ENCODE measurements at regions not wholly inside any gene's neighbourhood (a gene's known extent, or its start where the extent isn't known, plus 50 kb on each side); places are given as distances from the start of the nearest gene placed in this dataset.
A peak's percentile ranks its signal among the peaks of the same experiment; 100 is the strongest.

DNA sequence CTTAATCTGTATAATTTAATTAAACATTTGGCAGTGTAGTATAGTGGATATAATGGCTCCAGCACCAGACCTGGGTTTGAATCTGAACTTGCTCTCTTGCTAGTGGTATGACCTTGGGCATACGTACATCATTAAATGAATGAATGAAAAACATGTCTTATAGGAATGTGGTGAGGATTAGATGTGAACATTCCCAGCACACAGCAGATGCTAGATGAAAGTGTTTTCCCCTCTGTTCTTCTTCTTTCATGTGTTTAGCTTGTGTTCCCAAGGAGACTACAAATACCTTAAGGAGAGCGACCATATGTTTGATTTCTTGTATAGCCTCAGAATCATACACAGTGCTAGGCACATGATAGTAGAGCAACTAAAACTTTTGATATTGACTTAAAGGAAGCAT, 56.5 kb downstream of the CT47B1 start:
- no peak for DNase-seq (ENCODE audit: low spot score)

DNA sequence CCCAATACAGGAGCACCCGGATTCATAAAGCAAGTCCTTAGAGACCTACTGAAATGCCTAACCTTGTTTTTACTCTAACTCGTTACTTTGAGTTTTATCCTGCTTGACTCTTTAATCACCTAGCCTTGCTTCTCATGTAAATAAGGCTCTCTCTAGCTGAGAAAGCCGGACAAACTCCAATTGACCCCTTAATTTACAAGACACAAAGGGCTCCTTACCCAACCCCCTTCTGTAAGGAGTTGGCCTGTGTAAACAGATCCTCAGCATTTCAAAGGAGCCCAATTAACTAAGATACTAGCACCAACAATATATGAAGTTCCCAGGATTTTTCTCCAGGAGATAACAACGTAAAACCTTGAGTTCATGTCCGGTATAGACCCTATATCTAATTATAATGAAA, 61.7 kb downstream of the CT47B1 start:
- no peak for DNase-seq (ENCODE audit: low spot score)

DNA sequence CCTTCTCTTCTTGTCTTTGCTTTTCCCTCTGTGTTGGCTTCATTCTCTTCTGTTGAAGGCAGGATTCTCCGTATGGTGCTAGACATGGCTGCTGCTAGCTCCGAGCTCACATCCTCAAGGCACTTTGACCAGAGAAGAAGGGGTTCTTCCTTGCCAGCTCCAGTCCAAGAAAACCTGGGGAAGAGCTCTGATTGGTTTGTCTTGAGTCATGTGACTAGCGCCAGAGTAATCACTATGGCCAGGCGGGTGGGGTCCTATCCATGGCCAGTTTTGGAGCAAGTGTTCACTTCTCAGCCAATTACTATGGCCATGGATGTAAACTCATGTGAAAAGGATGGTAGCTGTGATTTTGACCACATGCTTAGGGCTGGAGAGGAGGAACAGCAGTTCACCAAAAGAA, 74.2 kb downstream of the CT47B1 start:
- DNase-seq (ENCODE audit: low spot score), result no peak

DNA sequence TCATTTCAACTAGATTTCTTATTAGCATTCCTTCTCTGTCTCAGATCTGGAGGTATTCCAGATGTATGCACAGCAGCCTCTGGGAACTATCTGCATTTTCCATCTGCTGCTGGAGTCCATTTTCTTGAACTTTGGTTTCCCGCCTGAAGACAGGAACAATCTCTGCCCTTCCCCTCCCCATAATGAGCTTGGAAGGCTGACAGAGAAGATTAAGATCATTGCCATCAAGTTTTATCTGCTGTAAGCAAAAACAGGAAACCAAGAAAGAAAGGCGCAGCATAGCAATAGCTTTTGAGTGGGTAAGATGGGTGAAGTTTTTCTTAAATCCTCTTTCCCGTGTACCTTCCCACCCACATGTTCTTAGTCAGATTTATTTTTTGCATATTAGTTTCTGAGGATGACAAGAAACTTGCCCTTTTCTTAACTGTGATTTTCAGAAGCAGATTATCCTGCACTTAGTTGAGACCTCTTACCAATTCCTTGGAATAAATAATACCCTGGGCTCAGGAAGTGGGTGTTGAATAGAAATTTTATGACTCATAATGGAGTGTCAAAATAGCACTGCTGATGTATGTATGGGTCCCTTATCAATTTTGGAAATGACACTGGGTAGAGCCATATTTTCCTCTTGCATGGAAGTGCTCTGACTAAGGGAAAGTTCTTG, 78.3 kb downstream of the CT47B1 start:
- DNase-seq (ENCODE audit: low spot score), result no peak

DNA sequence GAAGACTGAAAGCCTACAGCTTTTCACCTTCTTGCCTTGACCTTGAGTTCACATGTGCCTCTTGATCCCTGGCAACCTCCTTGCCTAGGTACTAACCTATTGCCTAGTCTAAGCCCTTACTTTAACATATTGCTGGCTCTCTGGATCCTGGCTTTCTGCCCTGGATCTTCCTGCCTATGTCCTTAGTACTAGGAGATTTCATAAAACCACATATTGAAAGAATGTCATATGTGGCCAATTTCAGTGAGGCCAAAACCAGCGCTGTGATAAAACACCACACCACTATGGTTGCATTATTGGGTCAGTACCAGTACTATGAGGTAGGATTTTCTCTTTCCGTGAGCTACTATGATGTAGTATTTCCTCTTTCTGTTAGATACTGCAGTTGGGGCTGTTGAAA, 80.4 kb downstream of the CT47B1 start:
- no peak for DNase-seq (ENCODE audit: low spot score)

DNA sequence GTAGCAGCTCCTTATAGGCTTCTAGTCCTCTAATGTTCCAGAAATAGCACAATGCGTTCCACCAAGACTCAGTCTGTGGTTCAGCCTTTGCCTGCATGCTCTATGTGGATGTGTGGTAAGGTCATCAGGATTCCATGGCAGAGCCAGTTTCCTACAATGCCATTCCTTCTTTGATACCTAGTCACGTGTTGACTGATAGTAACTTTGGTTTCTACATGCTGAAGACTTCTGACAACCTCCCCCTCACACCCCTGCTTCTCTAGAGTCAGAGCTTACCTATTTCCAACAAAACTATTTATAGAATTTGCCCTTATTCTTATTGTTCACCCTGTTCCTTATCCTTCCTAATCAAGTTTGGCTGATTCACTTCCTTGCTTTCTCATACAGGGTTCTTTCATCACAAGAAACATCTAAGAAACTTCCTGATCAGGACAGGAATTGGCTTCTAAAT, 81.1 kb downstream of the CT47B1 start:
- DNase-seq (ENCODE audit: low spot score), result no peak

DNA sequence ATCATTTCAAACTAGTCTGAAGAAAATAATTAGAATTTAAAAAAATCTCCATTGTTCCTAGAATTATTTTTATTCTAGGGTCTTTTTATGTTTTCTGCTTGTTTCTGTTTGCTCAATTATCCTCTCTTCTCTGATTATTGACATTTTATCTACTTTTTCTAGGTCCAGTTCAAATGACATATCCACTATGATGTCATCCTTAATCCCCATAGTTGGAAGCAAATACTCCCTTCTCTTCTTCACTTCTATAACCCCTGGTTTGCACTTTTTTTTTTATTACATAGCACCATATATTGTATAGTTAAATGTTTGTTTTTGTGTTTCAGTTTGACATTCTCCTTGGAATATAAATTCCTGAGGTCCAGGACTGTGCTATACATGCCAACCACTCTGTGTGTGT, 82.6 kb downstream of the CT47B1 start:
- DNase-seq (ENCODE audit: low spot score), result no peak

DNA sequence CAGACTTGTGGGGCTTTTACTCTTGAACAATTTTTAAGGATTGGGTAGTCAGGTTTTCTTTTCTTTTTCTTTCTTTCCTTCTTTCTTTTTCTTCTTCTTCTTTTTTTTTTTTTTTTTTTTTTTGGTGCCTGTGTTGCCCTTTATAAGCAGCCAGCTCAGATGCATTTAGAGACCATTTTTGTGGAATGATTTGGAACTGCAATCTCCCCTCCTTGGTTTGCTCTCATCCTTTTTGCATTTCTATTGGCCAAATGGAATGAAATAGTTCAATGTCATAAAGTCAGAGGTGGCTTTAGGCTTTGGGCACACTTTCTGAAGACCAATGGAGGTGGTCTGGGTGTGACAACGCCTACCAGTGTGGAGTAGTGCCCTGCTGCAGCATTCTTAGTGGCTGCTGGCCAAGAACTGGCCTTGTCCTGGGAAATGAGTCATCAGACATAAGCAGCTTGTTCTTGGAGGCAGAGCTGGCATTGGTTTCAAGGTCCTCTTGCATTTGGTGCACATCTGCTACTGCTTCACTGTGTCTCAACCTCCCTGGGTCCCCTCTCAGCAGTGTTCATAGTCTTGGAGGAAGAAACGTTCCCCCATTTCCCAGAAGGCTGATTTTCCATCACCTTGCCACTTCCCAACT, 84.5 kb downstream of the CT47B1 start:
- DNase-seq (ENCODE audit: low spot score), result peak; percentile 71

DNA sequence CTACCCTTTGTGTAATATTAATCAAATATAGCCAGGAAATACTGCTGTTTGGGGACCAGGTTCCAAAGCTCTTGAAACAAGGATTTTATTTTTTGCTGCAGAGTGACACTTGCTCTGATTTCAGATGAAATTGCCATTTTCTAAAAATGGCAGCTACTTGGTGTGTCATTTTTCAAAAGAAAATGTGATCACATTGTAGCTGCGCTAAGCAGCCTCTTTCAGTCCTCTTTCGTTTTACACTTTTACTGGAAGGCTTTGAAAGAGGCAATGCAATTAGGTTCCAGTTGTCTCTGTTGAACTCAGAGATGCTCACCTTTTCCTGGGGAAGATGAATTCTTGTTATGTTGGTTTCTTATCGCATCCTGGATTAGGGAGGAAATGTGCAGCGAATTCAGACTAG, 85.1 kb downstream of the CT47B1 start:
- no peak for DNase-seq (ENCODE audit: low spot score)

DNA sequence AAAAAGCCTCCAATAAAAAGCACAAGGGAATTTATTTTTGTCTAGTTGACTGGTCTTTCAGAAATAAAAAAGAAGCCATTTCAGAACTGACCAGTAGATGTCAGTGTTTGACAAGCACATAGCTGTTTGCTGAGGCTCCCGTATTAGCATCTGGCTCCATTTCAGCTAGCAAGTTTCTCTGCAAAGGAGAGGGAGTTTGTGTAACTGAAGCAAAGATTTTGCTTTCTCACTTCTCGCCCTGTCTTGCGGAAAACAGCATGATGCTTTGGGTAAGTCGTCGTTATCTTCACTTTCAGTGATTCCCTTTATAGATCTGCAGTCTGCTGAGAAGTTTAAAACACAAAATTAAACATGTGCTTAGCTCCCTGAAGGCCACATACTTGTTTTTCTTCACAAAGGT, 85.5 kb downstream of the CT47B1 start:
- peak; percentile 72 for DNase-seq (ENCODE audit: low spot score)

DNA sequence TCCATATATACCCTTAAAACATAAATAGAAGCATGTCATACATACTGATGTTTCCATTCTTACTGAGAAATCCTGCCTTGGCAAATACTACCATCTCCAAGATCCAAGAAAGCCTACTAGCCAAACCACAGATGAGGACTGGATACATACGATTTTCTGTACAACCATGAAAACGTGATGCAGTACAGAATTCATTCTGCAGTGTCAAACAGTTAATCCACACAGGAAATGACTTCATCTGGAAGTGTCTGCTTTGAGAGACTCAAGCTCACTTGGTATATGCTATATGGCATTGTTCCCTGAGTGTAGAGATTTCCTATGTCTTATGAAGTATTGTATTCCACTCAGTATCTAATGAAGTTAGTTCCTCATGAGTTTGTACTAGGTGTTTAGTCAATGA, 94.3 kb downstream of the CT47B1 start:
- DNase-seq (ENCODE audit: low spot score), result no peak

DNA sequence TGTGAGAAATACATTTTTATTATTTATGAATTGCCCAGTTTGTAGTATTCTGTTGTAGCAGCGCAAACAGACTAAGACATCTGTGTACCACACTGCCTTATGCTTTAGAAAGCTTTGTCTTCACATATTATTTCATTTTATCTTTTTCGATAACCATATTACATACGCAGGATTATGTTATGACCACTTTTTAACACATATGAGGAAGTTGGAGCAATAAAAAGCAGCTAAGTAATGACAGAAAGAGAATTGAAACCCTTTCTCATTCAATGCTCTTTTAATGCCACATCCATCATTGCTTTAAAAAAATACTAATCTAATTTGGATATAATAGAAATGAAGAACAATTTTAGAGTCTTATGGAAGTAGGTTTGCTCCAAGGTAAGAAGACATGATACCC, 99.7 kb downstream of the CT47B1 start:
- DNase-seq (ENCODE audit: low spot score), result no peak

DNA sequence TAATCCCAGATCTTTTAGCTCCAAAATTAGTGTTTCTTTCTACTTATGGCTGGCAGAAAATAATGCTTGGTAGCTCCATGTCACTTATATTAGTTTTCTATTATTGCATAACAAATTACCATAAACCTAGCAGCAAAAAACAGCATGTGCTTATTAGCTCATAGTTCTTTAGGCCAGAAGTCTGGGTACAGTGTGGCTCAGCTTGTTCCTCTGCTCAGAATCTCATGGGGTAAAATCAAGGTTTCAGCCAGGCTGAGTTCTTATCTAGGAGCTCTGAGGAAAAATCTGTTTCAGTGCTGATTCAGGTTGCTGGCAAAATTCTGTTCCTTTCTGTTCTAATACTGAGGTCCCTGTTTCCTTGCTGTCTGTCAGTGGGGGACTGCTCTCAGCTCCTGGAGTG, 101.1 kb downstream of the CT47B1 start:
- DNase-seq (ENCODE audit: low spot score), result no peak

DNA sequence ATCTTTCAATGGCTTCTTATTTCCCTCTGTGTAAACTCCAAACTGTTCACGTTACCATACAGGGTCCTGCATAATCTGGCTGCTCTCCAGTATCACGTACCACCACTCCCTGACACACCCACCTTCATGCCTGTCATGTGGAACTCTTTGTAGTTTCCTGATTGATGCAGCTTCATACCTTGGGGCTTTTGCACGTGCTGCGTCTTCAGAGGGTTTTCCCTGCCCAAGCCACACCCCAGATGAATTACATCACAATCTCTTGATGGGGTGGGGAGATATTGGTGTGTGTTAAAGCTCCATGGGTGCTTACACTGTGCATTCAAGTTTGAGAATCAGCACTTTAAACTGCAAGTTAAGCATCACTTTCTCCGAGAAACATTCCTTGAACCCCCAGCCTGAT, 101.9 kb downstream of the CT47B1 start:
- no peak for DNase-seq (ENCODE audit: low spot score)

DNA sequence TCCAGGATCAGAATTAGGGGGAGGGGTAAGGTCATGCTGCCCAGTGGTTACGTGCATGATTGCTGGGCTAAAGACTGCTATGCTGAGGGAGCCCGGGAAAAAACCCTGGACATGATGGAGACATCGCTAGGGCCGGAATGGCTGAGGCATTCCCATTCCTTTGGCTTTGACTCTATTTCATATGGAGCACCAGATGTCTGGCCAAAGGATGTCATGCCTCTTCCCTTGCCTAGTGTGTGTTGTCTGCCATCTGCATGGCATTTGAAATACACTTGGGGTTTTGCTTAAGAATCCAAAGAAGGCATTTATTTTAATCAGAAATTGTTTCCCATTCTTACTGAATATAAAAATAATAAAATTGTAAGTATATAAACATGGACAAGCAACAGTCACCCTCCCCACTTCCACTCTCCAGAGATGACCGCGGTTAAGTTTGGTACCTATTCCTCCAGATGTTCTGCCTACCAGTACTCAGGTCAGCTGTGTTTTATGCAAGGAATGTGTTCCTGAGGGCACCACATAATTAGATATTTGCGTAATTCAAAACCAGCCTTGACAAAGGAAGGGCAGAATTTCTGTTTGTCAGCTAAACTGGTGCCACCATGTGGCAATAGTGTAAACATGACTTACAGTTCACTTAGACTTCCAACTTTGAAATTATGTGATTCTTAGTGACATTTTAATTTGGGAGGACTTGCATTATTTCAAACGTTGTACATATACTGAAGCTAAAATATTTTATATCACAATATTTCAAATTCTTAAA, 105.9 kb downstream of the CT47B1 start:
- peak; percentile 47 for DNase-seq (ENCODE audit: low spot score)

DNA sequence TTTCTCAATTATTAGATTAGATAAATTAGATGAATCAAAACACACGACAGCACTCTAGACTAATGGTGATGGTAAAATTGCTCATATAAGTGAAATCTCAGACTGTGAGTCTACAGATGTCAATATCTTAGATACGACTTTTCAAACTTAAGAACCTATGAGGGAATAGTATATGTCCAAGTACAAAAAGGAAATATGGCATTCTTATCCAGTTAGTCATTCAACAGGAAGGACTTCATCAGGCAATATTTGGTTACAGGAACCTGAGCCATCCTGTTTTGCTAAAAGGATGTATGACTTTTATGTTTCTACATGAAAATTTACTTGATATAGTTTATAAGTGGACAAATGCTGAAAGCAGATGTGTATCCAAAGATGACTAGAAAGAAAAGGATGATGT, 107.0 kb downstream of the CT47B1 start:
- DNase-seq (ENCODE audit: low spot score), result no peak

DNA sequence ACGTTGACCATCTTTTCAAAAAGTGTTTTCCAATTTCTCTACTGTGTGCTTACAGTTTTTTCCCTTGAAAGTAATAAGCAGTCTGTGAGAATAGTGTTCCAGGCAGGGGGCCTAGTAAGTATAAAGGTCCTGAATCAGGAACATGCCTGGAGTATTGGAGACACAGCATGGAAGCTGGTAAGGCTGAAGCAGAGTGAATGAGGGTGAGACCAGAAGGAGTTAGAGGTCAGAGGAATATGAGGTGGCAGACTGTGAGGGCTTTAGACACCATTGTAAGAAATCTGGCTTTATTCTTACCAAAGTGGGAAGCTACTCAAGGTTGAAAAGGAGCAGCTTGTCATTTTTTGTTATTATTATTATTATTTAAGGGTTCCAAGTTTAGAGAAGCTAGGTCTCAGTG, 107.4 kb downstream of the CT47B1 start:
- DNase-seq (ENCODE audit: low spot score), result no peak

DNA sequence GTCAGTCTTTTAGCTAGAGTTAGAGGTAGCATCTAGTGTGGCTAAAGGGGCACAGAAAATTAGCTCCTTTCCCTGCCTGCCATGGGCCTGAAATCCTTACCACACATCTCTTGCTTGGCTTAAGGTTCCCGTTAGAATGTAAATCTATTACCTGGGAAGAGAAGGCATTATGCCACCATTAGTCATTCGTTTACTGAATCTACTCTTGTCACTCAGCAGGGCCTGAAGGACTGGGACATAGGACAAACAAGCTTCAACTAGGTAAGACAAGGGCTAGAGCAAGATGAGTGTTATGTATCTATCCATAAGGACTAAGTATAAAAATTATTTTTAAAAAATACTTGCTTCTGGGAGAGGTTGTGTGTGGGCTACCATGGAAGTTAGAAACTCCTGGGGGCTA, 112.4 kb downstream of the CT47B1 start:
- DNase-seq (ENCODE audit: low spot score), result no peak

DNA sequence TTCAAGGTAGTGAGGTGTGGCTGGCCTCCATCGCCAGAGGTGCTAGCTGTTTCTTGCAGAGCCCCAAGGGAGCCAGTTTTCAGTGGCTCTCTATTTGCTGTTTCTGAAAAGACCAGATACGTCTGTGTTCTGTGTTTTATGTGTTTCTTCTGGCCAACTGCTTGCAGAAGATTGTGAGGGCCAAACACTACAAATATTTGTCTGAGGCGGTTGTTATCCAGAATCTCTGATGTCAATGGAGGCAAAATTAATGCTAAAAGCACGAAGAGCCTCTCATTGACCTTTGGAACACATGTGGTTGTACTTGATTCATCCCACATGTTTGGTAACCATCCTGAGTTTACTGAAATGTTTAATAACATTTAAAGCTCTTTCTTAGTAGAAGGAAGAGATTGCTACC, 113.9 kb downstream of the CT47B1 start:
- DNase-seq (ENCODE audit: low spot score), result peak; percentile 55

DNA sequence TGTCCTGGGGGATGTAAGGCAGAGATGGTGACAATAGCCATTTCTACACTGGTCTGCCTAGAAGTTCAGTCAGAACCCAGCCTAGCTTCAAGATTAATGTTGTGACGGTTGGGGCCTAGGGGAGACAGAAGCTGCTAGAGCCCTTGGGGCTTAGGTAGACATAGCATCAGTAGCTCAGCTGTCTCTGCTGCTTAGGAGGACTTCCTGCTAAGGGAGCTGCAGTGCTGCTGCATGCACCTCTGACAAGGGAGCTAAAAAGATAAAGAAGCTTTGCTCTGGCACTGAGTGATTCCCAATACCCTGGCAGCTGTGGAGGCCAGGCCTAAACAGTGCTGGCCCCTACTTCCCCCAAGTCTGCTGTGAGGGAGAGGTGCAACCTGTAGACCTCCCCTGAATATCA, 116.0 kb downstream of the CT47B1 start:
- no peak for DNase-seq (ENCODE audit: low spot score)

DNA sequence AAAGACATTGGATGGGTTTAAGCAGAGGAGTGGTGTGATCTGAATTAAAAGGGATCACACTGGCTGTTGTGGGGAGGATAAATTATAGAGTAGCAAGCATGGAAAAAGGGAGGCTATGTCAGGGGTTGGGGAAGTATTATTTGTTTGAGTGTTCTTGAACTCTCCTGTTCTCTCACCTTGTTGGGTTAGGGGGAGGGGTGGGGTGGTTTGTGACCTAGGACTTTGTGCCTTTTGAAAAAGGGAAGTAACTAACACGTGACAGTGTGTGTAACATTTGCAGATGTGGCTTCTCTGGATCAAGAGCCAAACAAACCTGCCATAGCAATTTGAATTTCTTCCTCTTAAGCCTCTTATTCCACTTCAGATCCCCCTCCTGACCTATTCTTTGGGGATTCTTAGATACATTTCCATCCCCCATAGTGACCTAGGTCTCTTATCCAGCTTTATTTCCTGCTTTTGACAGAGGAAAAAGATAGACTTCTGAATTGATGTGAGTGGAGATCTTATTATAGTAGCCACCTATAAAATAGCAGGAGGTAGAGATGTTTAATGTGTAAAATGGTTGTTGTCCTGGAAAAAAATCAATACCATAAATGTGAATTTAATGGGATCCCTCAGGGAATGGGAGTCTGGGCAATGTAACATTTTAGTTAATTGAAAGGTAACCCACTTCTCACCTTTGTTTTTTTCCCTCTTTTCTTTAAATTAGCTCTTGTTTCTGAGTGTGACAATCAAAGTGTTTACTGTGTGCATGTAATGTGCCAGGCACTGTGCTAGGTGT, 120.4 kb downstream of the CT47B1 start:
- DNase-seq (ENCODE audit: low spot score), result no peak

DNA sequence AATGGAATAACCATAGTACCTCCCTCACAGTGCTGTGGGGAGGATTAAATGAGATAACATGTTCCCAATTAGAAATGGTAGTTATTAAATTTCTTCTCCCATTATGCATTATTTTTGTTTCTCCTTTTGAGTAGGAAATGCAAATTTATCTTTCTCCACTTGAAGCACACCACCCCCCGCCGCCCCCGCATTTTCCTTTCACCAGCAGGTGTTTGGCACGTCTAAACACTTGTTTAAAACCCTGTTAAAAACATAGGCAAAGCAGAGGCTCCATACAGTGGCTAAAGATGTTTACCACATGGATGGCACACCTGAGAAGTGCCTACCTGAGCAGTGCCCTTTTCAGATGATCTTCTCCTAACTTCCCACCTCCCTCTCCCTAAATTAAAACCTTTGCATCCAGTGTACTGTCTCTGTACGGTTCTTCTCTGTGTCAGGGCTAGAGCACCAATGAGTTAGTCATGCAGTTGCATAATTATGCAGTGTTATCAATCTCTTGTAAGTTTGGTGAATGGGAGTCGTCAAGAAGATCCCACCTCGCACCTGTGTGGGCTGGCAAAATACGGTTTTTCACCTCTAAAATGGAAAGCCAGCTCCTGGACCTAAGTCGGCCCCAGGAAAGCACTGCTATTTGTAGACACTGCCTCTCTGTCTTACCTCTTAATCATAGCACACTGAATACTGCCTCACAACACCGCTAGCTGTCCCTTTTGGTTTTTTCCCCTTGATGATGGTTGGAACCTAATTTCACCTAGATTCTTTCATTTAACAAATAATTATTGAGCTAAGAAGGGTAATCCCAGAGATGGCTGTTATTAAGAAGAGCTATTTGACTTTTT, 122.0 kb downstream of the CT47B1 start:
- DNase-seq (ENCODE audit: low spot score), result no peak

Measured in AG08395 (cell line).